ENCODE measurements at regions not wholly inside any gene's neighbourhood (a gene's known extent, or its start where the extent isn't known, plus 50 kb on each side); places are given as distances from the start of the nearest gene placed in this dataset.

DNA sequence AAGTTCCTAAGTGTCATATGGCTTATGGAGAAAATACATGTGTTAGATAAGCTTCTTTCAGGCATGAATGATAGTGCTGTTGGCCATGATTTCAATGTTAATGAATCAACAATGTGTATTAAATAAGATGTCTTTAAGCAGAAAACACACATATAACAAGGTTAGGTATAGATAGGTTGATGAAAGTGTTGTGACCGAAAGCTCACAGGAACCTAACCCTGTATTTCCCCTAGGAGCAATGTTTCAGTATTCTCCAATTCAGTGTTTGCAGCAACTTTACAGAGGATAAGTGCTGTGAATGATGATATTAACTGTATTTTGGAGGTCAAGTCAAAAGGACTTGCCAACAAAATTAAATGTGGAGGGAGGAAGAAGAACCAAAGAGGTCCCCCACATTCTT is 82.8 kb upstream of the PRDM11 start:
- H3K4me1 Mint-ChIP-seq (ENCODE audit: low read depth) = no peaks in the 10 kb centered on the region
- H3K9me3 Mint-ChIP-seq = peaks cover 9% of the 10 kb centered on the region
- DNase-seq = no peak
- H3K27me3 Mint-ChIP-seq (ENCODE audit: low read depth) = no peaks in the 10 kb centered on the region
- no peaks in the 10 kb centered on the region for H3K36me3 Mint-ChIP-seq (ENCODE audit: insufficient read depth)
- ATAC-seq = no peak
- H3K4me3 Mint-ChIP-seq = no peak overlapping the region

GRCh38 chr11:45067966-45068365 is 78.5 kb upstream of the PRDM11 start:
- H3K4me1 Mint-ChIP-seq (ENCODE audit: low read depth) = peaks cover 2% of the 10 kb centered on the region
- H3K27me3 Mint-ChIP-seq (ENCODE audit: low read depth) = no peaks in the 10 kb centered on the region
- no peak for DNase-seq
- H3K36me3 Mint-ChIP-seq (ENCODE audit: insufficient read depth) = no peaks in the 10 kb centered on the region
- no peak overlapping the region for H3K4me3 Mint-ChIP-seq
- ATAC-seq = no peak
- H3K9me3 Mint-ChIP-seq = peaks cover 9% of the 10 kb centered on the region

DNA sequence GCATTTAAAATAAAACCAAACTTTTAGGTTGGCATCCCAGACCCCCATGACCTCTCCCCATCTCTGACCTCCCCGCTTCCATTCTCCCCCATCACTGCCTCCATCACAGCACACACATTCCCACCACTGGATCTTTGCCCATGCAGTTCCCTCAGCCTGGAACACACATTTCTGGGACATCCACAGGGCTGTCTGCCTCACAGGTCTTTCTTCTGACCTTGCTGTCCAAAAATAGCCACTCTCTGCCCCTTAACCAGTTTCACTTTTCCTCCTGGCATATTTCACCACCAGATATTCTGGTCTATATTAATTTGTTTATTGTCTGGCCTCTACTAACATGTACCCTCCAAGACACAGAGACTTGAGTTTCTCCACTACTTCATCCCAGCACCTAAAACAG is 75.2 kb upstream of the PRDM11 start:
- no peaks in the 10 kb centered on the region for H3K36me3 Mint-ChIP-seq (ENCODE audit: insufficient read depth)
- H3K4me3 Mint-ChIP-seq = no peak overlapping the region
- peaks cover 10% of the 10 kb centered on the region for H3K4me1 Mint-ChIP-seq (ENCODE audit: low read depth)
- DNase-seq = no peak
- peaks cover 4% of the 10 kb centered on the region for H3K9me3 Mint-ChIP-seq
- no peak for ATAC-seq
- no peaks in the 10 kb centered on the region for H3K27me3 Mint-ChIP-seq (ENCODE audit: low read depth)

GRCh38 chr11:45073685-45074141 is 72.7 kb upstream of the PRDM11 start:
- Mint-ChIP-seq H3K4me3 (no peak overlapping the region), H3K27me3 (ENCODE audit: low read depth) (no peaks in the 10 kb centered on the region), H3K9me3 (no peaks in the 10 kb centered on the region), H3K4me1 (ENCODE audit: low read depth) (peaks cover 17% of the 10 kb centered on the region), H3K36me3 (ENCODE audit: insufficient read depth) (no peaks in the 10 kb centered on the region)
- peak; percentile 53 to 65 for ATAC-seq
- no peak for DNase-seq

DNA sequence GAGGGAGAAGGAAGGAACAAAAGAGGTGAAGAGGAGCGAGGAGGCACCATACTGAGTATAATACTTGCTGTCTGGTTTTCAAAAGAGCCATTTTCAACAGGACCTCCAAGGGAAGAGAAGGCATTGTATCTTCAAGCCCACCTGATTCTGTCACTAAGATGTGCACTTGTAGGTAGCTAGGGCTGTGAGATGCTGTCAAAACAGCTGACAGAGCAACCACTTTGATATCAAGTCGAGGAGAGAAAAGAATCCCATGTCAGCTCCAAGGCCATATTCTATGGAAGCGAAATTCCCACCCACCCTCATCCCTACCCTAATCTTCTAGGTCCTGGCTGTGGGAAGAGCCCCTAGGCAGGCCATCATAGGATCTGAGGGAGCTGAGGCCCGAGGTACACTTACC is 70.9 kb upstream of the PRDM11 start:
- Mint-ChIP-seq H3K4me3 (no peak overlapping the region), H3K9me3 (no peaks in the 10 kb centered on the region), H3K27me3 (ENCODE audit: low read depth) (no peaks in the 10 kb centered on the region), H3K36me3 (ENCODE audit: insufficient read depth) (no peaks in the 10 kb centered on the region), H3K4me1 (ENCODE audit: low read depth) (peaks cover 35% of the 10 kb centered on the region)
- no peak for DNase-seq
- ATAC-seq = no peak

DNA sequence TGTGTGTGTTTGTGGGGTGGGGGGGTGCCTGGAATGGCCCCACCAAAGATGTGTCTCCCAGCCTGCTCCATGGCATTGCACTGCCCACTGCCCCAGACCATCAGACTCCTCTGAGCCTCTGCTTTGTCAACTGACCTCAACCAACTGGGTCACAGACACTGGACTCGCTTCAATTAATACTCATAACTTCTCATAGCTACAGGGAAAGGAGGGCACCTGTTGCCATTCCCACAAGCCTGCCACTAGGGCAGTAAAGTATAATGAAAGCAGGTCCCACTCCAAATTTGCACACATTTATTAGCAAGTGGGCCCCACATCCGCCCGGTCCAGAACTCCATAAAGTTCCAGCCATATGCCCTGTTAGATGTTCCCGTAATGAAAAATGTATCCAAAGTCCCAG is 70.5 kb upstream of the PRDM11 start:
- H3K4me3 Mint-ChIP-seq = no peak overlapping the region
- no peaks in the 10 kb centered on the region for H3K27me3 Mint-ChIP-seq (ENCODE audit: low read depth)
- DNase-seq = no peak
- H3K9me3 Mint-ChIP-seq = no peaks in the 10 kb centered on the region
- no peak for ATAC-seq
- H3K4me1 Mint-ChIP-seq (ENCODE audit: low read depth) = peaks cover 40% of the 10 kb centered on the region
- no peaks in the 10 kb centered on the region for H3K36me3 Mint-ChIP-seq (ENCODE audit: insufficient read depth)

GRCh38 chr11:45076761-45077160 is 69.7 kb upstream of the PRDM11 start:
- Mint-ChIP-seq H3K4me1 (ENCODE audit: low read depth) (peaks cover 47% of the 10 kb centered on the region), H3K4me3 (no peak overlapping the region), H3K36me3 (ENCODE audit: insufficient read depth) (no peaks in the 10 kb centered on the region), H3K27me3 (ENCODE audit: low read depth) (no peaks in the 10 kb centered on the region), H3K9me3 (no peaks in the 10 kb centered on the region)
- ATAC-seq = no peak
- DNase-seq = no peak

GRCh38 chr11:45078236-45079074 is 68.0 kb upstream of the PRDM11 start:
- peaks cover 4% of the 10 kb centered on the region for H3K9me3 Mint-ChIP-seq
- H3K4me3 Mint-ChIP-seq = no peak overlapping the region
- no peaks in the 10 kb centered on the region for H3K36me3 Mint-ChIP-seq (ENCODE audit: insufficient read depth)
- ATAC-seq = no peak
- peaks cover 56% of the 10 kb centered on the region for H3K4me1 Mint-ChIP-seq (ENCODE audit: low read depth)
- no peaks in the 10 kb centered on the region for H3K27me3 Mint-ChIP-seq (ENCODE audit: low read depth)
- DNase-seq = no peak

GRCh38 chr11:45079075-45079444 is 67.4 kb upstream of the PRDM11 start:
- no peak overlapping the region for H3K4me3 Mint-ChIP-seq
- peaks cover 60% of the 10 kb centered on the region for H3K4me1 Mint-ChIP-seq (ENCODE audit: low read depth)
- H3K27me3 Mint-ChIP-seq (ENCODE audit: low read depth) = no peaks in the 10 kb centered on the region

GRCh38 chr11:45079567-45079942 is 66.9 kb upstream of the PRDM11 start:
- no peaks in the 10 kb centered on the region for H3K36me3 Mint-ChIP-seq (ENCODE audit: insufficient read depth)
- H3K4me1 Mint-ChIP-seq (ENCODE audit: low read depth) = peaks cover 62% of the 10 kb centered on the region
- DNase-seq = no peak
- peaks cover 4% of the 10 kb centered on the region for H3K9me3 Mint-ChIP-seq
- ATAC-seq = no peak
- H3K27me3 Mint-ChIP-seq (ENCODE audit: low read depth) = no peaks in the 10 kb centered on the region
- H3K4me3 Mint-ChIP-seq = no peak overlapping the region

More at GRCh38 chr11:45079075-45079444, 67.4 kb upstream of the PRDM11 start:
- H3K36me3 Mint-ChIP-seq (ENCODE audit: insufficient read depth) = no peaks in the 10 kb centered on the region
- peaks cover 4% of the 10 kb centered on the region for H3K9me3 Mint-ChIP-seq
- ATAC-seq = no peak
- DNase-seq = no peak

- H3K27me3 Mint-ChIP-seq (ENCODE audit: low read depth) = no peaks in the 10 kb centered on the region
- peak overlapping the region; percentile 52 for H3K4me3 Mint-ChIP-seq
- no peaks in the 10 kb centered on the region for H3K36me3 Mint-ChIP-seq (ENCODE audit: insufficient read depth)
- ATAC-seq = peak; percentile 77 to 84
- H3K4me1 Mint-ChIP-seq (ENCODE audit: low read depth) = peaks cover 60% of the 10 kb centered on the region
- DNase-seq = peak; percentile 31
- H3K9me3 Mint-ChIP-seq = peaks cover 4% of the 10 kb centered on the region
Measured at GRCh38 chr11:45079943-45080719, 66.3 kb upstream of the PRDM11 start.

GRCh38 chr11:45082744-45083543 is 63.5 kb upstream of the PRDM11 start:
- ATAC-seq = no peak
- no peaks in the 10 kb centered on the region for H3K36me3 Mint-ChIP-seq (ENCODE audit: insufficient read depth)
- H3K4me1 Mint-ChIP-seq (ENCODE audit: low read depth) = peaks cover 63% of the 10 kb centered on the region
- H3K4me3 Mint-ChIP-seq = no peak overlapping the region
- no peak for DNase-seq
- H3K9me3 Mint-ChIP-seq = peaks cover 4% of the 10 kb centered on the region
- H3K27me3 Mint-ChIP-seq (ENCODE audit: low read depth) = no peaks in the 10 kb centered on the region

DNA sequence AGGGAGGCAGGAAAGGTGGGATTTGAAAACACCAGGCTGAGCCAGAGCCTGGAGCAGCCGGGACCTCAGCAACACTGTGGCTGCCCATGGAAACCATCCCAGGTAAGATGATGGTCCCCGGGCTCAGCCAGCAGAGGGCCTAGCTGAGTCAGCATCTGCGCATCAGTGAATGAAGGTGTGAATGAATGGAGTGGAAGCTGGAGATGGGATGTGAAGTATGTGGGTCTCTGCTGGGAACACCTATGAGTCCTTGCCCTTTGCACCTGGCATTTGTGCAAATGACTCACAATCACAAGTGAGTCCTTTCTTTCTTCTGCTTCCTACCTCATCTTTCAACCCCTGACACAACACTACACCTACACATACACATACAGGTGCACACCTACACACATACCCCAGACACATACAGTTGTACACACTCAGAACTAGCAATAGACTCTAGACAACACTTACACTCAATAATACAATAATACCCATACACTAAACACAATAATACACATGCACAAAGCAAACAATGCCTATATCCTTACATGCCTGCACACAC is 62.8 kb upstream of the PRDM11 start:
- DNase-seq = no peak
- Mint-ChIP-seq H3K27me3 (ENCODE audit: low read depth) (no peaks in the 10 kb centered on the region), H3K9me3 (peaks cover 4% of the 10 kb centered on the region), H3K4me3 (no peak overlapping the region), H3K4me1 (ENCODE audit: low read depth) (peaks cover 57% of the 10 kb centered on the region), H3K36me3 (ENCODE audit: insufficient read depth) (no peaks in the 10 kb centered on the region)
- ATAC-seq = no peak
